Panc1 (cell line): ENCODE measurements at regions not wholly inside any gene's neighbourhood (a gene's known extent, or its start where the extent isn't known, plus 50 kb on each side); places are given as distances from the start of the nearest gene placed in this dataset.

Experiments used
- ATAC-seq: fragments of 200-7000 bp; cut with Tn5 transposase; 2 replicates; pipeline ENCODE4 v1.9.1; 2020; ENCODE audit warnings: mild to moderate bottlenecking, moderate library complexity
- BruUV-seq: library from RNA; stranded (reverse); fragments of 400-500 nt; replicated peaks from 2 replicates; lab custom pipeline; 2021; lab: Mats Ljungman, UMichigan
- CTCF ChIA-PET: fragments of 300-600 bp; sonication (Branson Sonifier 250); formaldehyde crosslinking; loops from one replicate; lab custom pipeline; 2022; ENCODE audit warnings: antibody characterized with exemption; lab: Charles Lee
- POLR2A ChIA-PET: fragments of 300-600 bp; sonication (Branson Sonifier 250); formaldehyde crosslinking; loops from one replicate; lab custom pipeline; 2022; ENCODE audit warnings: antibody characterized with exemption; lab: Charles Lee
- DNase-seq: peaks from one replicate; pipeline ENCODE4 v3.0.0-alpha.2; 2010; ENCODE audit warnings: low read depth, low spot score
- H3K27ac ChIP-seq: 2 replicates; pipeline ENCODE4 v1.5.1; 2011; ENCODE audit warnings: mild to moderate bottlenecking, low read length, inconsistent platforms
- H3K27me3 ChIP-seq: fragments of 200-500 bp; sonication (Bioruptor generic); 2 replicates; pipeline ENCODE4 v1.6.0; 2014; ENCODE audit warnings: low read length, inconsistent platforms; ENCODE audit not compliant: control insufficient read depth, insufficient read depth
- H3K36me3 ChIP-seq: fragments of 200-500 bp; sonication (Bioruptor generic); 2 replicates; pipeline ENCODE4 v1.5.1; 2014; ENCODE audit warnings: inconsistent platforms, mild to moderate bottlenecking, low read length, moderate library complexity; ENCODE audit not compliant: control insufficient read depth, insufficient read depth
- H3K4me1 ChIP-seq: 2 replicates; pipeline ENCODE4 v1.5.1; 2011; ENCODE audit warnings: inconsistent platforms, mild to moderate bottlenecking, low read length, moderate library complexity; ENCODE audit not compliant: control insufficient read depth, insufficient read depth
- H3K4me3 ChIP-seq, 2 experiments: 2 replicates each; pipeline ENCODE4 v1.5.1; 2011 to 2012; ENCODE audit warnings: low read depth in 2 of 2, low read length in 2 of 2, mild to moderate bottlenecking in 2 of 2, inconsistent platforms in 1 of 2, moderate library complexity in 1 of 2
- H3K9me3 ChIP-seq: fragments of 200-500 bp; sonication (Bioruptor generic); 2 replicates; pipeline ENCODE4 v1.5.1; 2014; ENCODE audit warnings: low read depth, mild to moderate bottlenecking, inconsistent platforms, low read length, moderate library complexity; ENCODE audit not compliant: control insufficient read depth, insufficient read depth
- POLR2AphosphoS5 ChIP-seq: IDR thresholded peaks from 2 replicates; pipeline ENCODE4 v1.6.1; 2012; ENCODE audit warnings: mild to moderate bottlenecking, low read depth, low read length, moderate library complexity
- SIN3A ChIP-seq: IDR thresholded peaks from 2 replicates; pipeline ENCODE4 v1.6.1; 2012; ENCODE audit warnings: low read depth, mild to moderate bottlenecking, low read length, moderate library complexity, borderline replicate concordance; ENCODE audit not compliant: insufficient read depth
- TCF7L2 ChIP-seq: IDR thresholded peaks from 2 replicates; pipeline ENCODE4 v1.6.1; 2011; ENCODE audit warnings: mild to moderate bottlenecking, low read depth, low read length, inconsistent platforms
- in situ Hi-C: cut with HindIII; loops from 2 replicates; pipeline ENCODE4 v1.10.0; 2016; ENCODE audit warnings: low sequenced_read_pairs, low pct_unique_long_range_greater_than_20kb
- intact Hi-C: fragments of 100-400 bp; cut with micrococcal nuclease; formaldehyde crosslinking; loops from one replicate; pipeline ENCODE4 v1.10.0; 2022; ENCODE audit not compliant: unreplicated experiment
- TF ChIP-seq, protein P1 (sequence below), 2 experiments: IDR thresholded peaks; 2 replicates each; pipeline ENCODE4 v1.6.1; 2011 to 2012; ENCODE audit warnings: low read depth in 2 of 2, control low read depth in 1 of 2, low read length in 1 of 2, mild to moderate bottlenecking in 1 of 2, moderate library complexity in 1 of 2; ENCODE audit not compliant: insufficient read depth in 1 of 2
- TF ChIP-seq, protein P2 (sequence below): fragments of 450-650 bp; IDR thresholded peaks from 2 replicates; pipeline ENCODE4 v1.5.1; 2017; ENCODE audit warnings: mild to moderate bottlenecking

DNA sequence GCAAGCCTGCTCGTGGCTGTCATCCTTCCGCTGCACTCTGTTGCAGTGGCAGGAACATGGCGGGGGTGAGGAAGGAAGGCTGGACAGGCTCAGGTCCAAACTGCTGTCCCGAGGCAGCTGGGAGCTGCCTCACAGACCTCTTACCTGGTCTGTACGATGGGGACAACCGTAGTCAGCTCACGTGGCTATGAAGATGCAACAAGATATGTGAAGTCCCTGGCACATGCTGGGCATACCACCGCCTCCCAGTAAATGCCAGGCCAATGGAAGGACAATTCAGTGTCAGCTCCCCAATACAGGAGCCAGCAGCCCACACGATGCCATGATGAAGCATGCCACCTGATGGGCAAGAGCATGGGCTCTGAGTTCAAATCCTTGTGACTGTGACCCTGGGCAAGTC lies 344.4 kb downstream of the CYRIA start:
- TF ChIP-seq, protein P1, sequence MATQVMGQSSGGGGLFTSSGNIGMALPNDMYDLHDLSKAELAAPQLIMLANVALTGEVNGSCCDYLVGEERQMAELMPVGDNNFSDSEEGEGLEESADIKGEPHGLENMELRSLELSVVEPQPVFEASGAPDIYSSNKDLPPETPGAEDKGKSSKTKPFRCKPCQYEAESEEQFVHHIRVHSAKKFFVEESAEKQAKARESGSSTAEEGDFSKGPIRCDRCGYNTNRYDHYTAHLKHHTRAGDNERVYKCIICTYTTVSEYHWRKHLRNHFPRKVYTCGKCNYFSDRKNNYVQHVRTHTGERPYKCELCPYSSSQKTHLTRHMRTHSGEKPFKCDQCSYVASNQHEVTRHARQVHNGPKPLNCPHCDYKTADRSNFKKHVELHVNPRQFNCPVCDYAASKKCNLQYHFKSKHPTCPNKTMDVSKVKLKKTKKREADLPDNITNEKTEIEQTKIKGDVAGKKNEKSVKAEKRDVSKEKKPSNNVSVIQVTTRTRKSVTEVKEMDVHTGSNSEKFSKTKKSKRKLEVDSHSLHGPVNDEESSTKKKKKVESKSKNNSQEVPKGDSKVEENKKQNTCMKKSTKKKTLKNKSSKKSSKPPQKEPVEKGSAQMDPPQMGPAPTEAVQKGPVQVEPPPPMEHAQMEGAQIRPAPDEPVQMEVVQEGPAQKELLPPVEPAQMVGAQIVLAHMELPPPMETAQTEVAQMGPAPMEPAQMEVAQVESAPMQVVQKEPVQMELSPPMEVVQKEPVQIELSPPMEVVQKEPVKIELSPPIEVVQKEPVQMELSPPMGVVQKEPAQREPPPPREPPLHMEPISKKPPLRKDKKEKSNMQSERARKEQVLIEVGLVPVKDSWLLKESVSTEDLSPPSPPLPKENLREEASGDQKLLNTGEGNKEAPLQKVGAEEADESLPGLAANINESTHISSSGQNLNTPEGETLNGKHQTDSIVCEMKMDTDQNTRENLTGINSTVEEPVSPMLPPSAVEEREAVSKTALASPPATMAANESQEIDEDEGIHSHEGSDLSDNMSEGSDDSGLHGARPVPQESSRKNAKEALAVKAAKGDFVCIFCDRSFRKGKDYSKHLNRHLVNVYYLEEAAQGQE (IDR thresholded peaks at IDR 0.05; ENCODE audit: insufficient read depth in 1 of 2, low read depth in 2 of 2, low read length in 1 of 2) = no peak
- no peak for TF ChIP-seq SIN3A
- TF ChIP-seq, protein P2, sequence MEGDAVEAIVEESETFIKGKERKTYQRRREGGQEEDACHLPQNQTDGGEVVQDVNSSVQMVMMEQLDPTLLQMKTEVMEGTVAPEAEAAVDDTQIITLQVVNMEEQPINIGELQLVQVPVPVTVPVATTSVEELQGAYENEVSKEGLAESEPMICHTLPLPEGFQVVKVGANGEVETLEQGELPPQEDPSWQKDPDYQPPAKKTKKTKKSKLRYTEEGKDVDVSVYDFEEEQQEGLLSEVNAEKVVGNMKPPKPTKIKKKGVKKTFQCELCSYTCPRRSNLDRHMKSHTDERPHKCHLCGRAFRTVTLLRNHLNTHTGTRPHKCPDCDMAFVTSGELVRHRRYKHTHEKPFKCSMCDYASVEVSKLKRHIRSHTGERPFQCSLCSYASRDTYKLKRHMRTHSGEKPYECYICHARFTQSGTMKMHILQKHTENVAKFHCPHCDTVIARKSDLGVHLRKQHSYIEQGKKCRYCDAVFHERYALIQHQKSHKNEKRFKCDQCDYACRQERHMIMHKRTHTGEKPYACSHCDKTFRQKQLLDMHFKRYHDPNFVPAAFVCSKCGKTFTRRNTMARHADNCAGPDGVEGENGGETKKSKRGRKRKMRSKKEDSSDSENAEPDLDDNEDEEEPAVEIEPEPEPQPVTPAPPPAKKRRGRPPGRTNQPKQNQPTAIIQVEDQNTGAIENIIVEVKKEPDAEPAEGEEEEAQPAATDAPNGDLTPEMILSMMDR = no peak
- no peak for TF ChIP-seq POLR2AphosphoS5
- TF ChIP-seq TCF7L2 = no peak
- ChIA-PET CTCF (no interaction called here), POLR2A (no interaction called here)
- Histone ChIP-seq H3K4me3 (no peak overlapping the region), H3K9me3 (no peaks in the 10 kb centered on the region), H3K27me3 (no peaks in the 10 kb centered on the region), H3K36me3 (no peaks in the 10 kb centered on the region), H3K27ac (no peak overlapping the region), H3K4me1 (no peaks in the 10 kb centered on the region)
- DNase-seq (no peak), ATAC-seq (no peak)
- intact Hi-C loops = no loop called here
- BruUV-seq = no TSS peak
- in situ Hi-C loops = no loop called here

DNA sequence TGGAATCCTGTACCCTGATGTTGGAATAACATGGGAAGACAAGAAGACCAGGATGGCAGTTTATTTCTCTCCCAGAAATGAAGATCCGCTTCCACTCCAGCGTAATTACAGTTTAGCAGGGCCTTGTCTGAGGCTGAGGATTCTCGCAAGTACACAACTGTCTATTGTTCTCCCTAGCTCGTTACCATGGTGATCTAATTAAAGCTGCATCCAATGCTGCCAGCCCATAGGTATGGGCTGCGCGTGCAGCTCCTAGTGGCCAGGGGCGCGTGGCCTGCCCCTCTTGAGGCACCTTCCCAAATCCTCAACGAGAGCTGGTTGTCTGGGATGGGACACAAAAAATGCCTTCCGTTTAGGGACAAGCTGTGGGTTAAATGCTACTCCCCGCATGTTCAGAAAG lies 344.9 kb downstream of the CYRIA start:
- H3K36me3 ChIP-seq = no peaks in the 10 kb centered on the region
- H3K4me3 ChIP-seq = no peak overlapping the region
- no peak for ATAC-seq
- no peak for DNase-seq
- H3K4me1 ChIP-seq = no peaks in the 10 kb centered on the region
- CTCF ChIA-PET = no interaction called here
- POLR2A ChIA-PET = no interaction called here
- no peak overlapping the region for H3K27ac ChIP-seq
- intact Hi-C loops = no loop called here
- TF ChIP-seq TCF7L2 = no peak
- TF ChIP-seq, protein P2 = no peak
- TF ChIP-seq, protein P1 (IDR thresholded peaks at IDR 0.05; ENCODE audit: insufficient read depth in 1 of 2, low read depth in 2 of 2, low read length in 1 of 2) = no peak
- no peak for TF ChIP-seq POLR2AphosphoS5
- no peak for TF ChIP-seq SIN3A
- H3K9me3 ChIP-seq = no peaks in the 10 kb centered on the region
- no TSS peak for BruUV-seq
- no peaks in the 10 kb centered on the region for H3K27me3 ChIP-seq
- in situ Hi-C loops = no loop called here
